TTC549 (cell line): ENCODE measurements at regions not wholly inside any gene's neighbourhood (a gene's known extent, or its start where the extent isn't known, plus 50 kb on each side); places are given as distances from the start of the nearest gene placed in this dataset.

ENCODE experiments used
- FAIRE-seq: peaks from 2 replicates; lab custom pipeline; 2012; peaks lifted over from hg19 to GRCh38; lab: Jason Lieb, UNC

GRCh38 chr1:81617308-81617967, 183.3 kb upstream of the ADGRL2 start:
- FAIRE-seq: no peak

- no peak for FAIRE-seq
Measured at GRCh38 chr1:81613803-81614202, 186.9 kb upstream of the ADGRL2 start.

GRCh38 chr1:81607924-81608323, 192.8 kb upstream of the ADGRL2 start:
- FAIRE-seq: no peak

- FAIRE-seq: no peak
Measured at GRCh38 chr1:81607086-81607485, 193.6 kb upstream of the ADGRL2 start.

GRCh38 chr1:81606656-81607055, 194.1 kb upstream of the ADGRL2 start:
- FAIRE-seq: no peak

- FAIRE-seq: no peak
Measured at GRCh38 chr1:81605023-81605422, 195.7 kb upstream of the ADGRL2 start.

GRCh38 chr1:81600878-81601622, 199.7 kb upstream of the ADGRL2 start:
- no peak for FAIRE-seq

GRCh38 chr1:81600363-81600762, 200.4 kb upstream of the ADGRL2 start:
- no peak for FAIRE-seq

GRCh38 chr1:81598623-81599022, 202.1 kb upstream of the ADGRL2 start:
- no peak for FAIRE-seq

GRCh38 chr1:81597720-81598426, 202.9 kb upstream of the ADGRL2 start:
- no peak for FAIRE-seq

- no peak for FAIRE-seq
Measured at GRCh38 chr1:81596341-81596740, 204.4 kb upstream of the ADGRL2 start.

GRCh38 chr1:81594206-81594605, 206.5 kb upstream of the ADGRL2 start:
- FAIRE-seq: no peak

GRCh38 chr1:81592233-81592632, 208.5 kb upstream of the ADGRL2 start:
- no peak for FAIRE-seq

GRCh38 chr1:81590171-81590570, 210.6 kb upstream of the ADGRL2 start:
- no peak for FAIRE-seq

GRCh38 chr1:81588149-81588548, 212.6 kb upstream of the ADGRL2 start:
- FAIRE-seq: no peak

- no peak for FAIRE-seq
Measured at GRCh38 chr1:81587426-81587825, 213.3 kb upstream of the ADGRL2 start.

GRCh38 chr1:81585371-81585770, 215.4 kb upstream of the ADGRL2 start:
- no peak for FAIRE-seq

GRCh38 chr1:81584398-81584797, 216.3 kb upstream of the ADGRL2 start:
- no peak for FAIRE-seq

GRCh38 chr1:81583878-81584277, 216.9 kb upstream of the ADGRL2 start:
- no peak for FAIRE-seq

- no peak for FAIRE-seq
Measured at GRCh38 chr1:81582467-81582986, 218.2 kb upstream of the ADGRL2 start.

GRCh38 chr1:81578867-81579266, 221.9 kb upstream of the ADGRL2 start:
- no peak for FAIRE-seq

- FAIRE-seq: no peak
Measured at GRCh38 chr1:81577004-81577697, 223.6 kb upstream of the ADGRL2 start.

GRCh38 chr1:81574408-81574807, 226.3 kb upstream of the ADGRL2 start:
- no peak for FAIRE-seq
